Right renal pelvis (tissue), 4 donors: ENCODE measurements at regions not wholly inside any gene's neighbourhood (a gene's known extent, or its start where the extent isn't known, plus 50 kb on each side); places are given as distances from the start of the nearest gene placed in this dataset.

Experiments
- DNase-seq, 4 donors: peaks; one replicate each; pipeline ENCODE4 v3.0.0-alpha.2; 2013; ENCODE audit warnings: low read depth in 4 of 4, low spot score in 3 of 4, missing footprints in 1 of 4

DNA sequence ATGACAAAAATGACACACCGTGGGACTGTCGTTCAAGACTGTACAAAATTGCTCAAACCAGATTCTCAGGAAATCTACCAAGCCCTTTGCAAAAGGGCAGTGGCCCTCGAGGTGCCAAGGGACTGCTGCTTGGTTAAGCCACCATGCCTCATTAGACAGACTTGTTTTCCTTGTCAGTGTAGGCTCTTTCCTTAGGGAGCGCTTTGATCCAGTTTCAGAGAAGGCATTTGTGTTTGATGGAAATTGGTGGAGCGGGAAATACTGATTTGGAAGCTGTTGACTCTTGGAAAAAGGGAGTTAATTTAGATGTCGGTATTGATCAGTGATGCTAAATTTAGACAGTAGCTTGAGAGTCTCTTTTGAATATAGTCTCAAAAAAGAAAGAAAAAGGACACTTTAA, 304.3 kb upstream of the UMPS start:
- no peak for DNase-seq

DNA sequence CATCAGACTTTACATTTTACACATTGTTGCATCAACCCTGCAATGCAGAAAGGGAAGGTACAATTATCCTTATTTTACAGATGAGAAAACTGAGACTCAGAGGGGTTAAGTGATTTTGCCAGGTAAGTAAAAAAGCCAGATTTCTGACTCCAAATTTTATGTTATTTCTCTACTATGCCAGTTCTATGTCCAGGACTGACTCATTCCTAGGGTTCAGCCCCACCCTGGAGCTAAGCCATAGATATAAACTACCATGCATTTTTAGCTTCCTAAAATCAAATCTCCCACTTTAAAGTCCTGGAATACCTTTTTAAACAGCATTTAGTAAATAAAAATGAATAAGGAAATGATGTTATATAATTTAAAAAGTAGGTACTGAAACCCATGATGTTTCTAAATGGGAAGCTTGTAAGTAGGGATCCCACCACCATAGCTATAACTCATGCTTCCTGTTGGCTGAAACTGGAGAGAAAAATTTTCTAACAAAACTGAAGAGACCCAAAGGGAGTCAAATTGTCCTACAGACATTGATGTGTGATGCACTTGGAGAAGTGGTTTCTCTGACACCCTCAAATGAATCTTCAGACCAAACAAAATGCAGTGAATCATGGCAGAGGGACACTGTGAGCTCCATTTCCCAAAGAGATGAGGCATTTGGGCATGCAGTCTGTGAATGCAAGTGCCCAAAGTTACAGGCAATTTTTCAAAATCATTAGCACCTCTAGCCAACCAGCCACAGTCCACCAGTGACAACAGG, 301.7 kb upstream of the UMPS start:
- DNase-seq, result no peak

DNA sequence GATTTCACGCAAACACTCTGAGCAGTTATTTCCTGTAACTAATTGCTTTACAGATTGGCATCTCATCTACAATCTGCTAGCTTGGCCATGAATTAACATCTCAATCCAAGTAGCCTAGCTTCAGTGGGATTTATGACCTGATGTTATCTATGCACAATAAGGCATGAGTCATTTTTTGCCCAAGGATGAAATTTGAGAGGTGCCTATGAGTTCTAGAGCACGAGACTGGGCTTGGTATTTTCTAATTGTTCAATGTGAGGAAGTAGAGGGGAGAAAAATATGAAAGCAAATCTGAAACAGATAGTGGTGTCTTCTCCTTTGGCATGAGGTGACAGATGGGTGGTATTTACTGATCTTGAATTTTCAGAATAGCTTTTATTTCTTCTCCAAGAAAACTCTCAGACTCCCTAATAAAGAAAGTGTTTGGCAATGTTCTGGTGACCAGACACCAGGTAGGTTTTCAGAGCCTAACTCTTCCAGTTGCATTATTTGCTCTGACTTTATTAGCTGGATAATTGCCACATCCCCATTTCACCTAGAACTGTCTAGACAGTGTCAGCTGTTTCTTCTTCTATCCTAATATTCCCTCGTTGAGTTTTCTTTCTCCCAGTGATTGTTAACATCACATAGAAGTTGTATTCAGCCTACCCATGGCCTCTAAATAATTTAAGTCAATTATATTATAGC, 301.0 kb upstream of the UMPS start:
- no peak for DNase-seq

DNA sequence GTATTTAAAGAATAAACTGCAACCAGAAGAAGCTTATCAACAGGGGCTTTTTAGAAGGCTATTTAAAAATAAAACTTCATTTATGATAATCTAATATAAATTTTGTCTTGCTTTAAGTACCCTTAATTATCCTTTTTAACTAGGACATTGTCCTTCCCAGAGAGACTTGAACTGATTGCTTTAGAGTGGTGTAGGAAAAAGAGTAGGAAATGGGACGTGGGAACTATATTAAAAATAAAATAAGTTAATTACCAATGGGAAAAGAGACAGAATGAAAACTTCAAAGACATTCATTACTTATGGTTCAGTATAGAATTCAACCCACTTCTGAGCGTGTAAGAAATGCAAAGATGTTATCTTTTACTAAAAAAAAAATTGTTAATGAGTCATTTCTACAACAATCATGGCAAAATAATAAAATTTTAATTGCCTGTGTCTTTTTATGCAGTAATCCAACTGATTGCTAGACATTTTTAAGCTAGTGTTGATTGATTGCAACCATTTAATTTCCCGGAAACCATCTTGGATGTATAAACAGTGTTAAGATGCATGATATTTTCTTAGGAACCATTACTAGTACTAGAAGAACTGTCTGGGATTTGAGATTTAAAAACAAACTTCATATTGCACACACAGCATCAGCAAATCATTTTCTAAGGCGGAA, 298.8 kb upstream of the UMPS start:
- peak in 3 of 4 donors; percentile 22 to 35 (median 28) for DNase-seq

DNA sequence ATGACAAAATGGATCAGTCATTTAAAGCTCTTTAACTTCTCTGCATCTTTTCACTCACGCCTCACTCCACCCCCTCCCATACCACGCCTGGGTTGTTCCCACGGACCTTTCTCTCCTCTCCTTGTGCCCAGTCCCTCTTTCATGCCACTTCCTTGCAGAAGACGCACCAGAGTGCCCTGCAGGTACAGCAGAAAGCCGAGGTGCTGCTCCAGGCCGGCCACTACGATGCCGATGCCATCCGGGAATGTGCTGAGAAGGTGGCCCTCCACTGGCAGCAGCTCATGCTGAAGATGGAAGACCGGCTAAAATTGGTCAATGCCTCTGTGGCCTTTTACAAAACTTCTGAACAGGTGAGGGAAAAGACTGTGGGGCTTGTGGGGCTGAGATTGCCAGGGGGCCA, 296.1 kb upstream of the UMPS start:
- DNase-seq, result no peak

DNA sequence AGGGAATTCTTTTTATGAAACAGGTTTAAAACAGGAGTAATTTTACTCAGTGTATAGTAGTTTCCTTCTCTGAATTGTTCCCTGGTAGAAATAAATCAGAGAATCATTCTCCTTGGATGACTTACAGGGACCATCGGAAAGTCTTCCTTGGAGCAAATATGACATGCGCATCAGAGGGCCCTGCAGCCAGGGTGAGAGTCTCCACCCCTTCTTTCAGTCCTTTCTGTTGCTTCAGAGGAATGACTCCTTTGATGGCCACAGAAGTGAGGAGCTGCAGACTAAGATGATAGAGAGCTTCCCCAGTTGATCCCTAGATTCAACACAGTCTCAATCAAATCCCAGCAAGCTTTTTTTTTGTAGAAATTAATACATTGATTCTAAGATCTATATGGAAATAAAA, 294.8 kb upstream of the UMPS start:
- DNase-seq, result no peak

DNA sequence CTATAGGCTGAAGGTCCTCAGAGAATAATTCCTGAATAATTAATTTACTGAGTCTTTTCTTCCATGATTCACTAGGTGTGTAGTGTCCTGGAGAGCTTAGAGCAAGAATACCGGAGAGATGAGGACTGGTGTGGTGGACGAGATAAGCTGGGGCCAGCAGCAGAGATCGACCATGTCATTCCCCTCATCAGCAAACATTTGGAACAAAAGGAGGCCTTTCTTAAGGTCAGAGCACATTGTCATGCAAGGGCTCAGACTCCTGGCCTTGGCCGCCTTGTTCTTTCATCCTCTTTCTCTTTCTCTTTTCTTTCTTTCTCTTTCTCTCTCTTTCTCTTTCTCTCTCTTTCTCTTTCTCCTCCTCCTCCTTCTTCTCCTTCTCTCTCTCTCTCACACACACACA, 291.4 kb upstream of the UMPS start:
- no peak for DNase-seq

DNA sequence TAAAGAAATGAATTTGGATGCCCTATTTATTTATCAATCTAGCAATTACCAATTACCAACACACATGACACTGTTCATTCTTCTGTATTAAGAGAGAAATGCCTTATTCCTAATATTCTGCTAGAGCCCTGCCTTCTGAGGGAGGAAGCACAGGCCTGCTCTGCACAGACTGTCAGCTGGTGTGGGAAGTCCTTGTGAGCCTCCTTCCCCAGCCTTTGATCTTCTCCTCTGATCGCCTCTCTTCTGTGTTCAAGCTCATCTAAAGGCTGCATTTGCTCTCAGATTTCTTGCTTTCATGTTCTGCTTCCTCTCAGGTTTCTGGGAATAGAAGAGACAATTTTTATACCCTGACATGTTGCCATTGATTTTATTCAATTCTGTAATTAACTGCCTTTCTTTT, 290.6 kb upstream of the UMPS start:
- DNase-seq, result no peak

DNA sequence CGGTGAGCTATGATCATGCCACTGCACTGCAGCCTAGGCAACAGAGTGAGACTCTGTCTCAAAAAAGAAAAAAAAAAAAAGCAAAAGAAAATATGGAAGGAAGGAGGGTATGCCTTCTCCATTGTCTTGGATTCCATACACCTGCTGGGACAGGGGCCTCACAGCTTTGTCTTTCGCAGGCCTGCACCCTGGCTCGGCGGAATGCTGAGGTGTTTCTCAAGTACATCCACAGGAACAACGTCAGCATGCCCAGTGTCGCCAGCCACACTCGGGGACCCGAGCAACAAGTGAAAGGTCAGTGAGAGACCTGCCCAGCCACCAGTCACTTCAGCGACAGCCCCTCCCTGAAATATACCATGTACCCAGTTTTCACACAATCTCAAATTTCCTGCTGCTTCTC, 288.5 kb upstream of the UMPS start:
- DNase-seq, result no peak

DNA sequence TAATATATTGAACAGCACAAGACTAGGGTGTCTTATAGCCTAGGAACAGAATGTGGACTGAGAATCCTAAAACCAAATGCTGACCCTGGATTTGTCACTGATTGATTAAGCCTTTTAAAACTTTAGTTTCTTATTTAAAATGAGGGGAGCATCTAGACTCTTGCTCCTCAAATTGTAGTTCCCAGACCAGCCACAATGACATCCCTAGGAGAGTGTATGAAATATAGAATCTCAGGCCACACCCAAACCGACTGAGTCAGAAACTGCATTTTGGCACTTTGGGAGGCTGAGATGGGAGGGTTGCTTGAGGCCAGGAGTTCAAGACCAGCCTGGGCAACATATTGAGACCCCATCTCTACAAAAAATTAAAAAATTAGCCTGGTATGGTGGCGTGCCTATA, 287.8 kb upstream of the UMPS start:
- DNase-seq, result no peak

DNA sequence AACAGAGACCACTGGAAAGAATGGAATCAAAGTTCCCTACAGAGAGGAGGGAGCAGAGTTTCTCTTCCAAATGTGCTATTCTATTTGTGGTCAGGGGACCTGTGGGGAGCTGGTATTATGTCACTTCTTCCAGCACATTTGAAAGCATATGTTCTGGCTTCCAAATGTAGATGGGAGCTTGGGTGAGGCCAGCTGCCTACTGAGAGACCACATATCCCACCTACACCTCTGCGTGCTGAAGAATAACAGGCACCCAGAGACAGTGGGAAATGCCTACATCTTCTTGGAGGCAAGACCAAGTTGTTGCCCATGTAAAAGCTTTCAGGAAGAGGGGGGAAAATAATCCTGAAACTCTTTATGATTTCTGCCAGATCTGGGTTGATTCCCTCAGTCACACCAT, 286.8 kb upstream of the UMPS start:
- no peak for DNase-seq

DNA sequence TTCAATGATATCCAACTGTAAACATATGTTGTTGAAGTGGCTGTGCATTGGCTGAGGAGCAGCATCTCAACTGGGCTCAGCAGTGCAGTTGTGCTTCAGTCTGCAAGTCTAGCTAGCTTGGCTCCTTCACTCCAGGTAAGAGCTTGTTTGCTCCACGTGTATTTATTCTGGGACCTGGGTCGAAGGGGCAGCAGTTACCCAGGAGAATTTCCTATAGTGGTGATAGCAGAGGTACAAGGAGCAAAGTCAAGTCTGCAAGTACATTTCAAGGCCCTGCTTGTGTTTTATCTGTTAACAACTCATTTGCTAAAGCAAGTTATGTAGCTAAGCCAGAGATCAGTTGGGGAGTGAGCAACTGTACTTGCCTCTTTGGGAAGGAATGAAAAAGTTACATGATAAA, 286.2 kb upstream of the UMPS start:
- no peak for DNase-seq

DNA sequence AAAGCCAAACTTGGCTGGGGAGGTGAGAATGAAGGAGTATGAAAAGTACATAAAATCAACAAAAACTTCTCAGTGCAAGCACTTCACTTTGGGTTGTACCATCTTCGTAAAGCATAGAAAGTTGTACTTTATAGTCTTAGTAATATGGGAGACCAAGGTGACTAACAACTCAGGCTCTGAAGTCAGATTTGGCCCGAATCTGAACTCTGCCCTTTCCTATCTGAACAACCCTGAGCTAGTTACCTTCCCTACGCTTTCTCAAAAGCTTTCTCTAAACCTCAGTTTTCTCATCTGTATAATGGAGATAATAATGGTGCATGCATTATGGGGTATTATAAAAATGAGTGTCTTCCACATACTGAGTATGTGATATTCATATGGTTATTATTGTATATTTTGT, 285.4 kb upstream of the UMPS start:
- DNase-seq, result no peak

DNA sequence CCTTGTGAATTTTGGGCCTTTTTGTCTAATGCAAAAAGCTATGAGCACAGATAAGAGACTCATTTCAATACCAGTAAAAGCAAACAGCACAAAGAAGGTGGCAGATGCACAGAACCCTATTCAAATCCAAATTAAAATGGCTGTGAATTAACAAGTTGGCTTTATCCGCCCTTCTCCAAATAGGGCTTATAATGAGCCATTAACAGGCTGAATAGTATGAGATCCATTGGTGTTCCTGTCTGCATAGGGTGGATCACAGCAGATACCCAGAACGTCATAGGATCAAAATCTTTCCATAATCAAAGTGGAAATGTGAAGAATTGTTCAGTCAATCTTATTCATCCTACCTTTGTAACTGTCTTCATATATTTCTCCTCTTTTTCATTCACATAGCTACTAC, 282.4 kb upstream of the UMPS start:
- no peak for DNase-seq

DNA sequence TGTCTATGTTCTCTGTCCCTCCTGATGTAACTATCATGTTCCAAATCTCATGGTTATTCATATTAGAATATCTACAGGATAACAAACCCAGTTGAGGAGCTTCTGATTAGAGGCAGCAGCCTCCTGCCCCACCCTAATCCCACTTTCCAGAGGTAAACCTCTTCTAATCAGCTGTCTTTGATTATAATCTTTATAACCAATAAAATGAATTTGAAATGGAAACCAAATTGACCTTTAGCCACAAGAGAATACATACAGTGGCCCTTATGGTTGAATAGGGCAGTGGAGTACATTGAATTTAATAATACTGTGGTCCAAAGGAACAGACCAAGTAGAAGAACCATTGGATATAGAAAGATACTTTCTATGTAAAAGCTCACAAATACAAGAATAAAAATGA, 281.3 kb upstream of the UMPS start:
- DNase-seq, result no peak

DNA sequence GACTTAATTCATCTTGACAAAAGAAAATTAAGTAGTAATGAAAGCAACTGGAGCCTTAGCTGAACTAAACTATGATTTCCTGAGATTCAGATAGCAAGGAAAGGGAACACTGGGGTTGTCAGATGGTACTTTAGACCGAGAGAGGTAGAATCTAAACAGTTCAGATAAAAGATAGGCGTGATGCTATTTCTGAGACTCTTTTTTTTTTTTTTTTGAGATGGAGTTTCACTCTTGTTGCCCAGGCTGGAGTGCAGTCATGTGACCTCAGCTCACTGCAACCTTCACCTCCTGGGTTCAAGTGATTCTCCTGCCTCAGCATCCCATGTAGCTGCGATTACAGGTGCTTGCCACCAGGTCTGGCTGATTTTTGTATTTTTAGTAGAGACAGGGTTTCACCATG, 279.9 kb upstream of the UMPS start:
- no peak for DNase-seq

DNA sequence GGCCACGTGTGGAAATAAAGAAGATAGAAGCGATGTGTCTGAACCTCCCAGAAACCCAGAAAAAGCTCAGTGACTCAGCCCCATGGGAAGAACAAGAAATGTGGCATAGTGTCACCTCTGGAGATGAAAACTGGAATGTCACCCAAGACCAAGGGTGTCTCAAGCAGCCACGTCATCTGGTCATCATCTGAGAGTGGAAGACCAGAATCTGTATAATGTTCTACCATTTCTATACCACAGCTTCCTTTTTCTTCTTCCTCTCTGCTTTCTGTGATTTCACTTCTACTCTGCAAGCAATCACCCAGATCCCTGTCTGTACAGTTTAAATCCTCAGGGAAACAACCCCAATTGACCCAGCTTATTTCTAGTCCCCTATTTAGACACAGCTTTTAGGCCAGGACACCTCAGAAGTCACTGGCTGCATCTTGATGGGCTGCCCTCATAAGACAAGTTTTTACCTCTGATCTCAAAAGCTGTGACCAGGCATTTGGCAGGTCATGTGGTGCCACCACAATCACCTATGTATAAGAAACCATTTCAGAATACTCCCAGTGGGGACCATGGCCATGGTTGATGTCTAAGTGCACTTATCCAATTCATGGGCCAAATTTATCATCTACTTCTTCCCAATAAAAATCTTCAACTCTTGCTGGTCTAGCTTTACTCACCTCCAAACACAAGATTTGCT, 278.5 kb upstream of the UMPS start:
- DNase-seq, result no peak

DNA sequence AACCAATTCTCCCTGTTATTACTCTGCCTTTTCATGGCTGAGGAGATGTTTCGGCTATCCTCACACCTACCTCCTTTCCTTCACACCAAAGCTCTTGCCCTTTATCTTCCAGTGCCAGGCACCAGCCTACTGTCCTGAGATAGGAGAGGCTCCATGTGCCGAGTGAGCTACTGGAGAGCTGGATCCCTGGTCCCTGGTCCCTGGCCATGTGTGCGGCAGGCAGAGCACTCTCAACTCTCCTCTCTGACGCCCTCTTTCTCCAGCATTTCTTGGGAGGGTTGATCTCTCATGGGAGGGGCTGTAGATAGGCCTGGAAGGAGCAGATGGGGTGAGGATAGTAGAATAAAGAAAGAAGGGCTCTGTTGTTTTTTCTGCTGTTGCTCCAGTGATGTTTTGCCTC, 277.1 kb upstream of the UMPS start:
- no peak for DNase-seq

DNA sequence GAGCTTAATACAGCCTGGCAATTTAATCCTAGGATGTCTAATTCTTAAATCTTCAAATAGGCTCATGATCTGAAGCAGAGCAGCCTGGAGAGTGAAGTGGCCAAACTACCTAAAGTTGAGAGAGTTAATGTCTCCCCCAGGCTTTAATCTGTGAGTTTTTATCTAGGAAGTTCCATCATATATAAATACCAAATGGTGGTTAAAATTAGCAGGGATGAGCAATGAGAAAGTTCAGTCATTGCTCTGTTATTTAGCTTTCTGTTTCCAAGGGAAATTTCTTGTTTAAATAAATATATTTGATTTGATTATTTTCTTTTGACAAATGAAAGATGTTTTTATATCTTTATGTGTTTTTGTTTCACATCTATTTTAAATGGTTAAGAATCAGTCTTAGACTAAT, 274.4 kb upstream of the UMPS start:
- no peak for DNase-seq

DNA sequence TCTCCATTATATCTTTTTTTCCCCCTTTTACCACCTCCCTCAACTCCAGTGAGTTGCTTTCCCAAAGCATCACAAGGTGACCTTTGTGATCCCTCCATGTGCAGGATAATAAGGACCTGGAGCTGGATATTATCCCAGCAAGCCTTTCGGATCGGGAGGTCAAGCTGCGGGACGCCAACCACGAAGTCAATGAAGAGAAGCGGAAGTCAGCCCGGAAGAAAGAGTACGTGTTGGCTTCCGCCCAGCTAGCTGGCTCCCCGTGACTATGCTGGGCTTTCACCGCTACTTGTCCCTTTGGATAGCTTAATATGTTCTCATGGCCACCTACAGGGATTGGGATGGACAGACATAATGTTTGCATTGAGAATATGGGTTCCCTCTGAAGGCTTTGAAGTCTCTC, 273.7 kb upstream of the UMPS start:
- no peak for DNase-seq

DNA sequence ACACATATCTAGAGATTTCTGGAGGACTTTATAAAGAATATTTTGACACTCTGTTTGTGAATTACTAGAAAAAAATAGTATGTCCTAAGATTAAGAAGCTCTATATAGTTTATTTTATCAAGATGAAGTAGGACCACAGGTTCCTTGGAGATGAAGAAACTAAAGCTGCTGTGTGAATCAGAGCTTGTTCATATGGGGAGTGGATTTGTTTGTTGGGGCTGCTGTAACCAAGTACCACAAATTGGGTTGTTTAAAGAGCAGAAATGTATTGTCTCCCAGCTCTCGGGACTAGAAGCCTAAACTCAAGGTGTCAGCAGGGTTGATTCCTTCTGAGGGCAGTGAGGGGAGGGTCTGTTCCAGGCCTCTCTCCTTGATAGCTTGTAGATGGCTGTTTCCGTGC, 270.6 kb upstream of the UMPS start:
- no peak for DNase-seq

DNA sequence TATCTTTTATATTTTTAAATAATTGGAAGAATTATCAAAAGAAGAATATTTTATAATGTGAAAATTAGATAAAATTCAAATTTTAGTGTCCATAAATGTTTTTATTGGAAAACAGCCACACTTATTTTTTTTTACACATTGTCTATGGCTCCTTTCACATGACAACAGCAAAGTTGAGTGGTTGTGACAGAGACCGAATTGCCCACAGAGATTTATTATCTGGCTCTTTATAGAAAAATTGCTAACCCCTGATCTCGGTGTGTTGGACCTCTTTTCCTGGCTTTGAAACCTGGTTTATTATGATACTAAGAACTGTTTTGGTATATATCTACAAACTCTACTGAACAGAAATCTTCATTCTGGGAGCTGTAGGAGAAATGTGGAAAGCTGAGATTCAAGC, 269.1 kb upstream of the UMPS start:
- no peak for DNase-seq
